GM19043 (cell line): ENCODE measurements at regions not wholly inside any gene's neighbourhood (a gene's known extent, or its start where the extent isn't known, plus 50 kb on each side); places are given as distances from the start of the nearest gene placed in this dataset.
"Not testable (repeated sequence)": the region's sequence is repeated elsewhere in the genome, so short reads cannot be mapped to it uniquely, and the experiment has no call there.

ENCODE experiments used
- ATAC-seq: cut with Tn5 transposase; IDR thresholded peaks from one replicate; pipeline ENCODE4 v1.9.1; 2021; ENCODE audit warnings: low read depth; ENCODE audit not compliant: unreplicated experiment

DNA sequence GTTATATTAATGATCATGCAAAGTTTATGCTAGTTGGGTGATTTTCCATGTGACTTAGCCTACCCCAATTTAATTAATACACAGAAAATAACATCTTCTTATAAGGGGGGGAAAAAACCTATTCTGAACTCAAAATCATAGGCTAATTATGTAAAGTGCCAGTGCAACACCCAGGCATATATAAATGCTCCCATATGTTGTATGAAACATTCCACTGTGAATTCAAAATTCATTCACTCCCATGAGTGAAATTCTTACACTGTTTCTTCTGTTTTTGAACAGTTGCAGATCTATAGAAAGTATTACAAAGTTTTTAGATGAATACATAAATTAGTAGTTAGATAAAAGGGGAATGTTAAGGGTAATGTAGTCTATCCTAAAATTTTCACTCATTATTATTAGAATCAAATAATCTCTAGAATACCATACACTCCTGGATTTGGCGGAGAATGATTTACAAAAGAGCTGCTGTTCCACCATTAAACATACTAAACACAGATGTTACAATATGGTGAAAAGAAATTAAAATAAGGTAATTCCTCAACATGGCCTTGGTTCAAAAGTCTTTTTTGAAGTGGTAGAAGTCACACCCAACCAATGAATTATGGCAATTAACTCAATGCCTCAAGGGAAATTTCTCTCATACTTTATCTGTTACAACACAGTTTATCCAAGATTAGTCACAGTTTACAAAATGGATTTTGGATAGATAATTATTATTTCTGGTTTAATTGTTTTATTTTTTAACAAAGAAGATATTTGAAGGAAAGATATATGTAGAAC is 454.1 kb upstream of the FLRT2 start:
- ATAC-seq, result no peak

DNA sequence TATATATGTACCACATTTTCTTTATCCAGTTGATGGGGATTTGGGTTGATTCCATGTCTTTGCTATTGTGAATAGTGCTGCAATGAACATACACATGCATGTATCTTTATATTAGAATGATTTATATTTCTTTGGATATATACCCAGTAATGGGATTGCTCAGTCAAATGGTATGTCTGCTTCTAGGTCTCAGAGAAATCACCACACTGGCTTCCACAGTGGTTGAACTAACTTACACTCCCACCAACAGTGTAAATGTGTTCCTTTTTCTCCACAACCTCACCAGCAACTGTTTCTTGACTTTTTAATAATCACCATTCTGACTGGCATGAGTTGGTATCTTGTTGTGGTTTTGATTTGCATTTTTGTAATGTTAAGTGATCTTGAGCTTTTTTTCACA is 452.2 kb upstream of the FLRT2 start:
- ATAC-seq, result not testable (repeated sequence)

DNA sequence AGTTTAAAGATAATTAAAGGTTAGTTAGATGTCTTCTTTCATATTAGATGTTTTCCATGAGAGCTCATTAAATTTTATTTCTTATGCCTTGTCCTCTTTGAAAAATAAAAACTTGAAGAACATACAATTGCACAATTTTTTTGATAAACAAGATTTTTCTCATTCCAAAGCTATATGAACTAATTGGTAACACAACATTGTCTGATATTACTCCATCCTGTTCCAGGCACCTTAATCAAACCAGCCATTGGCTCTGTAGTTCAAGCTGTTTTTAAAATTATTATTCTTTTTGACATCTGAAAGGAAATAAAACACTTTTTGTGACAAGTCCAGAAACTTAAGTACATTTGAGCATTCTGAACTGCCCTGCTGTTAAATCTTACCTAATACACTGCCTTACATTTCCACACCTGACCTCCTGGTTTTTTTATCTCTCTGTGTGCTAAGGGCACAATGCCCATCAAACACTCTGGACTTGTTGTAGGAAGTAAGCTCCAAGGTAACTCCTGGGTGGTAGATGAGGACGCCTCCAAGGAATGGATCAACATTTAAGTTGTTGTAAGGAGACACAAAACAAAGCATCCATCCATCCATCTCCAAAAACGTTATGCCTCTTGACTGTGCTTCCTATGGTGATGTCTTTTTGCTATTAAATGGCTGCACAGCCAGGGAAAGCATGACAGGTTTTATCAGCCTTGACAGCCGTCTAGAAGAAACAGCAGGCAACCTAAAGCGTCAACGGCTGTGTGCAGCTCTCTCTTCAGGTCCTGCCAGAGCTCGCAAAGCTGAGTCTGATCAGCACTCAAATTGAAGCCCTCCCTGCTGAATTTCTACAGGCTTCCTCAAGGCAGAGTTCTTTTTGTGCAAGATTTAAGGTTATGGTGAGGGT is 449.9 kb upstream of the FLRT2 start:
- ATAC-seq, result no peak

DNA sequence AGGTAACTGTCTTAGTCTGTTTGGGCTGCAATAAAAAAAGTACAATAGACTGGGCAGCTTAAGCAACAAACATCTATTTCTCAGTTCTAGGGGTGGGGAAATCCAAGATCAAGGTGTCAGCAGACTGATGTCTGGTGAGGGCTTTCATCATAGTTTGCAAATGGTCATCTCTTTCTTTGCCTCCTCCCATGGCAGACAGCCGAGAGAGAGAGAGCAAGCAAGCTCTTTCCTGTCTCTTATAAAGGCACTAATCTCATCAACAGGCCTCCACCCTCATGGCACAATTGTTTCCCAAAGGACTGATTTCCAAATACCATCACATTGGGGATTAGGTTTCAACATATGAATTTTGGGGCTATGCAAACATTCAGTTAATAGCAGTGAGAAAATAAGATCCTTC is 445.6 kb upstream of the FLRT2 start:
- no peak for ATAC-seq

DNA sequence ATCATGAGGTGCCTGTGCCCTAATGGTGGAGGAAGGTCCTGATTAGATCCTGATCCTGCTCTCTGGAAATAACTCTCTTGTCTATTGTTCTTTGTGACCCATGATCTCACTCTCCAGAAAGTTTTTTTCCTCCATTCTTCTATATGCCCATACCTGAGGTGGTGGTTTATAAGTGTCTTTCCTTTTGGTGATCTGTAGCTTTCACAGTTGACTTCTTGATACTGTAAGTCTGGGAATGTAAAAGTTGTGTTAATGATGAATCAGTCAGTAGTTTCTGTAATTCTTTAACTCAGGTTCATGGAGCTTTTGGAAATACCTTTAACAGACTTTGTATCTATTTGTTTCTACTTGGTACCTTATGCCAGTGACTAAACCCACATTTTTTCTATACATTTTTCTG is 444.0 kb upstream of the FLRT2 start:
- ATAC-seq, result no peak

DNA sequence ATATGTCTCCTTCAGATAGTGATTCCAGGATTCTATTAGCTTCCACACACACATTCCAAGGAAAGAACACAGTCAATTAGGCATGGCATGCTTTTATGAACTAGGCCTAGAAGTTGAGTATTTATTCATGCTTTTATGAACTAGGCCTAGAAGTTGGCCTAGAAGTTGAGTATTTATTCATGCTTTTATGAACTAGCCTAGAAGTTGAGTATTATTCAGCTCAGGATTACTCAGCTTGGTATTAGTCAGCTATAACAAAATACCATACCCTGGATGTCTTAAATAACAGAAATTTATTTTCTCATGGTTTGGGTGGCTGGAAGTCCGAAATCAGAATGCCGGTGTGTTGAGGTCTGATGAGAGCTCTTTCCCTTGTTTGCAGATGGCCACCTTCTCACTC is 442.7 kb upstream of the FLRT2 start:
- no peak for ATAC-seq

DNA sequence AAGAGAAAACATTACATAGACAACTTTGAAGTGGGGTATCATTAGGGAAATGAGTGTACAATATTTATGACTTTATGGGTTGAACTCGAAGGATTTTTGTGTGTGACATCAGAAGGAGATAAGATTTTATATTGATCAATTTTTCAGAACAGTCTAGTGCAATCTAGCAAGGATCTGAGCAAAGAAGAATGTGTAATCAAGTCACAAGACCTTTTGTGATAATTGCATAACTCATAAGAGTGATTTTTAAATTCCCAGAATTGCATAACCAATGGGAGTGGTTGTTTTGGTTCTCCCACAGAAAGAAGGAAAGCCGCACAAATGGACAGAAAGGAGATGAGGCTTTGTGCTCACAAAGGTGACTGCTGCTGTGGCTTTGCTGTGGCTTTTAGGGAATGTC is 441.8 kb upstream of the FLRT2 start:
- ATAC-seq, result no peak

DNA sequence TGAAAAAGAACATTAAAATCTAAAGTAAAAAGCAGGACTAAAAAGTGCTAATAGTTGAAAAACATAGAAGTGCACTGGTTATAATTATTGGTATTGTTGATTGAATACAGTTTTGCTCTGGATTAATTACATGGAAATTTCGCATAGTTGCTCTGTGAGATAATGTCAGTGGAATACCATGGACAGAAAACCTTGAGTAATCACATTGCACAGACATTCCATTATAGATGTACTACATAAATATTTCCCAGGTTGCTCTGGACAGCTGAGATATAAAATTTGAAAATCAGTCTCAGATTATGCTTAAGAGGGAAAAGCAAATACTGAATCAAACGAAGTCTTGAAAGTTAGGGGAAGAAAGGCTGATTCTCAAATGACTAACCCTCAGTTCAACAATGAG is 439.3 kb upstream of the FLRT2 start:
- no peak for ATAC-seq

DNA sequence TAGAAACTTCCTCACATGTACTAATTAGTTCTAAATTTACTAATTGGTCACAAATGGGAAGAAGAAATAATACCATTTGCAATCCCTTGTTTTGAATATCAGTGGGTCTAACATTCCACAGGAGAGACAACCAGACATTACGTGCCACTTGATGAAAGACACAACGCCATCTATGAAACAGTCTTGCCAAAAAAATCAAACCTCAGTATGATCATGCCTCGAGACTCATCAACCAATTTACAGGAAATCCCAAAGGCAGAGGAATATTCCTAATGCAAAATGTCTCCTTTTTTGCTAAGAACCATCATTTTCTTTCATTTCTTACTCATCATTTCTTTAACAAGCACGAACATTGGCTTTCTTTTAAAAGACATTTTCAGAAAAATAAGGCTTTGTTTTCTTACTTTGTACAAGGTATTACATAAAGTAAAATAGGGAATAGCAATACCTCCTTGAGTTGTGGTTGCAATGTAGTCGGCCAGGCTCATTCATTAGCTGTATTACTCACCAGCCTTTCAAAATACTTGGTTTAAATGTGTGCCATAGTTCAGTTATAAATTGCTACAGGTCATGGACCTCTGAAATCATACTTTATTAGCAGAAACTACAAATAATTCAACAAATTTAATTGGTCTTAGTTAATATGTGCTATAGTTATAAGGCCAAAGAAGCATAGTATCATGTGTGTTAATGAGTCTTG is 436.2 kb upstream of the FLRT2 start:
- ATAC-seq, result no peak

DNA sequence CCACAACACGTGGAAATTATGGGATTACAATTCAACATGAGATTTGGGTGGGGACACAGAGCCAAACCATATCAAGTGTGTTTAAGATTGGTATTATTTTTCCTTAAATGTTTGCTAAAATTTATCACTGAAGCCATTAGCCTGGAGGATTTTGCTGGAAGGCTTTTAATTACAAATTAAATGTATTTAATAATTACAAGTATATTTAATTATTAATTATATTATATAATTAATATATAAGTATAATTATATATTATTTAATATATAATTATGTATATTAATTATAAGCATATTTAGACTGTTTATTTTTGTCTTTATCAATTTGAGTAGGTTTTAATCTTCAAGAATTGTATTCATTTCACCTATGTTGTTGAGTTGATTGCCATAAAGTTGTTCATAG is 427.4 kb upstream of the FLRT2 start:
- no peak for ATAC-seq

DNA sequence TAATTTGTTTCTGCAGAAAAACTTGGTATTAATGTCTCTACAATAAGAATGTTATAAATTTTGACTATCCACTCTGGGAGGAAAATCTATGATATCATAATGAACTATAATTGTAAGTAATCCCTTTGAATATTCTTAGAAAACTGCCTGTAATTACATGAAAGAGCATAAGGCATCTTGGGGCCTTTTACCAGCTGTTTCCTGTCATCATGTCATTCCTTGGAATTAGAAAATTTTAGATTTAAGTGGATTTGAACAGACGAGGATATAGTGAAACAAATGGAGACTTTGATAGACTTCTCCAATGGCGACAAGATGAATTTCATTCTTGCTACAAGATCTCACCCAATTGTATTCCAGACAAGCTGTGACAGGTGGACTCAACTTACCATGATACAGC is 423.4 kb upstream of the FLRT2 start:
- ATAC-seq, result no peak

DNA sequence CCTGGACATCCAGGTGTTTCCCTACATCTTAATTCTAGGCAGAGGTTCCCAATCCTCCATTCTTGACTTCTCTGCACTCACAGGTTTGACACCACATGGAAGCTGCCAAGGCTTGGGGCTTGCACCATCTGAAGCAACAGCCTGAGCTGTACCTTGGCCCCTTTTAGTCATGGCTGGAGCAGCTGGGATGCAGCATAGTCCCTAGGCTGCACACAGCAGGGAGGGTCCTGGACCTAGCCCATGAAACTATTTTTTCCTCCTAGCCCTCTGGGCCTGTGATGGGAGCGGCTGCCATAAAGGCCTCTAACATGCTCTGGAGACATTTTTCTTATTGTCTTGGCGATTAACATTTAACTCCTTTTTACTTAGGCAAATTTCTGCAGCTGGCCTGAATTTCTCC is 417.2 kb upstream of the FLRT2 start:
- no peak for ATAC-seq

DNA sequence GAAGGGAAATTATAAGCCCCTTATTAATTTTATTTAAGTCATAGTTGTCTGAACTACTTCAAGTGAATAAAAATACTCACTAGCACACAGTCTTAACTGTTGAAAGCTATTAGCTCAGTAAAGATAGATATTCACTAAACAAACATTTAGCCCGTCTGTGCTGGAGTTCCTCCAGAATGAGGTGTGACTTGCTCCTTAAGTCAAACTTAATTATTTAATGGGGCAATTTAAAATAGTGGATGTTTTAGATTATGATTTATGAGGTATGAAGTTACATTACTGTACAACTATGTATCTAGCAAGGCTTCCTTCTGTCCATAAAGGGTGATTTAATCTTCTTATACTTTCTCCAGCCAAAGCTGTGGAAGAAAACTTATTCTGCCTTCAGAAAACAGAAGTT is 414.0 kb upstream of the FLRT2 start:
- no peak for ATAC-seq

DNA sequence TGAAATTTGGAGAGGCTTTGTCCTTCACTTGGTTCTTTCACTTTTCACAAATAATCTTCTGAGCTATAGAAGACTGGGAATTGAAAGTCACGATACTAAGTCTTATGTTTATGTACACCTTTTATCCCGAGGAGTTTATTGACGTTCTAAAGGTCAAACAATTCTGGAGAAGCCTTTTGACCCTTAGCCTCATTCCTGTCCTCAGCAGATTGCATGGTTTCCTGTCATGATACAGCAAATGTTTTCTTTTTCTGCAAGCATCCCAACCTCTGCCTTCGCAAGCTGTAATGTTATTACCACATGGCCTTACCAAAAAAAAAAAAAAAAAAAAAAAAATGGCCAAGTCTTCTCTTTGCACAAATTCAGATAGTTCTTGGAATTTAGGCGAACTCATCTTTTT is 411.7 kb upstream of the FLRT2 start:
- no peak for ATAC-seq

DNA sequence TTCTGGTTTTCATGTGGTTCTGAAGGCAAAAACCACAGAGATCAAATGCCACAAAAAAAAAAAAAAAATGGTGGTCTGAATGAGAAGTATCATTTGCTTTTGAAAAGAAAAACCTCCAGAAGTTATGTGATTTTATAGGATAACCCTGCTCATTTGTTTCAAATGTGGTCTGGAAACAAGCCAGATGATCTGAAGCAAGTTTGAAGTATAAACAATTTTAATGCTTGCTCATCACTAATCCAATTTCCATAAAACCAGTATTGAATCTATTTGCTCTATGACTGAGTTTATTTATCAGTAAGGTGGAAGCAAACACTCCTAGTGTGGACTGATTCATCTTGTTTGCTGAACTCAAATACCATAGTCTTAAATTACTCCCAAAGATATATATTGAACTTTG is 407.3 kb upstream of the FLRT2 start:
- ATAC-seq, result no peak

DNA sequence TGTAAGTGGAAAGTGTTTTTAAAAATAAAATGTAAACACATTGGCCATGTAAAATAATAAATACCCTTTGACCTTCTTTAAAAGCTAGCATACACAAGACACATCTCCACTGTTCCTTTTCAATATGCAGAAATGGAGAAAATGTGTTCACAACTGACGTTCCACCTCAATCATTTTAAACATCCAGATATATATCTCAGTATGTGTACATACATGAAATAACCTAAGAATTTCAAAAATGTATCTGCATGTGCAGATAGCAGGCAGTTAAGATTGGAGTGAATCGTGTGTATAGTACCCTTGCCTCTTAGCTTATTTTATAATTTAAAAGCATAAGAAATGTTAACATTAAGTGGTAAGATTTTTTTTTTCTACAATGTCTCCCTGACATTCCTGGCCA is 406.2 kb upstream of the FLRT2 start:
- ATAC-seq, result no peak

DNA sequence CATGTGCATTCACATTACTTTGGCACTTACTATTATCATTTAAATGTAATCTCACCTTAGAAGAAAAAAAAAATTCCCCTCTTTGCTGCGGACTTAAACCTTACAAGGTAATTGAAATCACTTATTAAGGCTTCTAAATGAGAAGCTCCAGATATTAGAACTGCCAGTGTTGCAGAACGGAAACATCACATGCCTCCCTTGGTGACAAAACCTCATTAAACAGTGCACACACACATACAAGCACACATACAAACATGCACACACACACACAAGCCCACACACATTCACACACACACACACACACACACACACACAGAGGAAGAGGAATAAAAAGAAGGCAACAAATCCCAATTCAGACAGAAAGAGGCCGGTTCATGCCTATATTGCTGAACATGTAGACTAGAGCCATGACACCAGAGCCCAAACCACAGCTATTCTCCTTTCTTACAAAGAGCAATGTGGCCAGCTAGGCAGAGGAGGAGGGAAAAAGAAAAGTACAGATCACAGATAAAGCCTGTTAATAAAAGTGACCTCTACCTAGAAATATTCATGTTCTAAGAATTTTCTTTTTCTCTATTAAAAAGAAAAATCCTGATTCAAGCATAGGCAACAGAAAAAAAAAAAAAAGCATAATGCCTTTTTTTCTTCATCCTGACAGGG is 405.2 kb upstream of the FLRT2 start:
- no peak for ATAC-seq

DNA sequence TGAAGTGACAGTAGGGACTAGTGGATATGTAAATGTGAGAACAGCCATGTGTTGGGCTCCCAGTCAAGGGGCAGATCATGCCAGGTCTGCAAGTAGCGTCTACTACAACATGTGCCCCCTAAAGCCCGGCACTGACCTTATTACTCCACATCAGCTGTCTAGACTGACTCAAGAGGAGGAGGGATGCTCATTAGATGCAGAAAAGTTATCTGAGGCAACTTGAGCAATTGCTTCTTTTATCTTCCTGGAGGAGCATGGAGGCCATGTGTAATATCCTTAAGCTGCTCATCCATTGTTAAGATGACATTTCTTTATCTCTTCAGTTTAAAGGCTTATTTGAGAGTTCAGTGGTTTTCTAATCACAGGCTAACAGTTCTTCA is 404.7 kb upstream of the FLRT2 start:
- no peak for ATAC-seq

DNA sequence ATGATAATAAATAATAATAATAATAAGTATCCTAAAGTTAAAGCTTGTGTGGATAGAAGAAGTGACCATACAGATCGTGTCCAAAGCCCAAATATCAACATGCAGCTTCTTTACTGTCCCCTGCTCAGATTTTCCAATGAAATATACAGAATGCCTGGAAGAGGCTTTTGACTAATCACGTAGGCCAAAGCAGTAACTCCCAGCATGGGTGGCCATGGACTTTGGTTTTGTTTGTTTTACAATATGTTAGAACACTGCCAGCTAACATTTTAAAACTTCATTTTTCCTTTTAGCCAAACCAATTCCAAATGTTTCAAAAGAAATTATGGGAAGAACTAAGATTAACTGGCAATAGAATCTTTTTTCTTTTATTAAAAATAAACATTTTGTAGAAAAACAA is 400.0 kb upstream of the FLRT2 start:
- no peak for ATAC-seq

DNA sequence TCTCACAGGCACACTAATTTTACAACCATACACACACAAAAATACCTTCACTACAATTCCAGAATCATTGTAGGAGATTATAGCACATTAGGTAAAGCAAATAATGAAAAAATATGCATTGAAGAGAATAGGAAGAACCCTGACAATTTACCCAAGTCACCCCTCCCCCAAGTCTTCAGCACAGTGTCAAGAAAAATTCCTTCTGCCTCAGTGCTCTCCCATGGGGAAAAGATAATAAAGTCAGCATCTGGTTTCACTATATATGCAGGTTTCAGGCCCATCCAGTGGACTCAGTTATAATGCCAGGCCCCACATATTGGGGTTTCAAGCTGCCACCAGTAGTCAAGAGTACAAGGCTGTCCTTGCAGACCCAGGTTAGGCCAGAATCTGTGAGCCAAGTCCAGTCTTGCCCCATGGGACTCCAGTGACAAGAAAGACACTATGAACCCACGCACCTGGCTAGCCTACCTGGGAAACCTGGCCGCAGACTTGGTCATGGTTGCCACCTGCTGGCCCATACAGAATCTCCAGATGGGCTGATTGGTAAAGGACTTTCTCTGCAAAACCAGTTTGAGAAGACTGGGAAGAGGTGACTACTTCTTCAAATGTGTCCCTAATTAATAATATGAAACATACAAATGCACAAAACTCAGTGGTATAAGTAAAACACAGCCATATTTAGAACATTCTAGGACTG is 398.6 kb upstream of the FLRT2 start:
- ATAC-seq, result no peak
